NT2/D1 (cell line): ENCODE measurements at regions not wholly inside any gene's neighbourhood (a gene's known extent, or its start where the extent isn't known, plus 50 kb on each side); places are given as distances from the start of the nearest gene placed in this dataset.

Experiments
- SUZ12 ChIP-seq: IDR thresholded peaks from 2 replicates; pipeline ENCODE4 v1.6.1; 2011; ENCODE audit not compliant: insufficient read length, insufficient read depth; ENCODE audit errors: extremely low read depth
- YY1 ChIP-seq: IDR thresholded peaks from 2 replicates; pipeline ENCODE4 v1.6.1; 2011; ENCODE audit not compliant: insufficient read length, insufficient read depth
- ZNF274 ChIP-seq: IDR thresholded peaks from 2 replicates; pipeline ENCODE4 v1.6.1; 2011; ENCODE audit warnings: mild to moderate bottlenecking, low read depth, low read length

- TF ChIP-seq SUZ12: no peak
- no peak for TF ChIP-seq ZNF274
- no peak for TF ChIP-seq YY1
Measured at GRCh38 chr10:60479305-60480020, 89.8 kb upstream of the ANK3 start.
